ENCODE measurements at regions not wholly inside any gene's neighbourhood (a gene's known extent, or its start where the extent isn't known, plus 50 kb on each side); places are given as distances from the start of the nearest gene placed in this dataset.

- no peak overlapping the region for H3K27ac ChIP-seq (ENCODE audit: low read depth, low read length)
- no peak overlapping the region for H2AFZ ChIP-seq (ENCODE audit: low read depth, low read length, poor library complexity, severe bottlenecking)
- H3K4me1 ChIP-seq (ENCODE audit: control insufficient read depth in 1 of 2, insufficient read depth in 2 of 2, low read length in 2 of 2): no peaks in the 10 kb centered on the region
- no TSS peak for BruUV-seq (replicated peaks)
- no peaks in the 10 kb centered on the region for H3K27me3 ChIP-seq (ENCODE audit: insufficient read depth, low read length)
- H3K4me2 ChIP-seq (ENCODE audit: low read length): no peak overlapping the region
- H3K9ac ChIP-seq (ENCODE audit: low read length): no peak overlapping the region
- CTCF ChIA-PET: no interaction called here
- H3K9me3 ChIP-seq (ENCODE audit: control insufficient read depth in 1 of 2, insufficient read depth in 1 of 2, low read depth in 1 of 2, low read length in 2 of 2): no peaks in the 10 kb centered on the region
- H3K79me2 ChIP-seq (ENCODE audit: insufficient read depth, low read length): no peaks in the 10 kb centered on the region
- no peaks in the 10 kb centered on the region for H4K20me1 ChIP-seq (ENCODE audit: insufficient read depth)
- POLR2A ChIA-PET: no interaction called here
- TF ChIP-seq SIN3A (IDR thresholded peaks at IDR 0.05; ENCODE audit: low read depth): no peak
- no peak for TF ChIP-seq POLR2A (IDR thresholded peaks at IDR 0.05; ENCODE audit: borderline replicate concordance, extremely low read depth, insufficient read depth, insufficient read length)
- TF ChIP-seq, protein P1, sequence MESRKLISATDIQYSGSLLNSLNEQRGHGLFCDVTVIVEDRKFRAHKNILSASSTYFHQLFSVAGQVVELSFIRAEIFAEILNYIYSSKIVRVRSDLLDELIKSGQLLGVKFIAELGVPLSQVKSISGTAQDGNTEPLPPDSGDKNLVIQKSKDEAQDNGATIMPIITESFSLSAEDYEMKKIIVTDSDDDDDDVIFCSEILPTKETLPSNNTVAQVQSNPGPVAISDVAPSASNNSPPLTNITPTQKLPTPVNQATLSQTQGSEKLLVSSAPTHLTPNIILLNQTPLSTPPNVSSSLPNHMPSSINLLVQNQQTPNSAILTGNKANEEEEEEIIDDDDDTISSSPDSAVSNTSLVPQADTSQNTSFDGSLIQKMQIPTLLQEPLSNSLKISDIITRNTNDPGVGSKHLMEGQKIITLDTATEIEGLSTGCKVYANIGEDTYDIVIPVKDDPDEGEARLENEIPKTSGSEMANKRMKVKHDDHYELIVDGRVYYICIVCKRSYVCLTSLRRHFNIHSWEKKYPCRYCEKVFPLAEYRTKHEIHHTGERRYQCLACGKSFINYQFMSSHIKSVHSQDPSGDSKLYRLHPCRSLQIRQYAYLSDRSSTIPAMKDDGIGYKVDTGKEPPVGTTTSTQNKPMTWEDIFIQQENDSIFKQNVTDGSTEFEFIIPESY (IDR thresholded peaks at IDR 0.05; ENCODE audit: extremely low read depth, insufficient replicate concordance, low read length): no peak
- TF ChIP-seq ZNF274 (IDR thresholded peaks at IDR 0.05; ENCODE audit: low read depth, low read length): no peak
- TF ChIP-seq RAD21 (IDR thresholded peaks at IDR 0.05; ENCODE audit: low read depth): no peak
- TF ChIP-seq MAX (IDR thresholded peaks at IDR 0.05): no peak
- no peak for TF ChIP-seq ZFX (IDR thresholded peaks at IDR 0.05)
- TF ChIP-seq EZH2phosphoT487 (IDR thresholded peaks at IDR 0.05; ENCODE audit: borderline replicate concordance): no peak
- TF ChIP-seq FOSL1 (IDR thresholded peaks at IDR 0.05; ENCODE audit: low read depth): no peak
- TF ChIP-seq CEBPB (IDR thresholded peaks at IDR 0.05; ENCODE audit: low read depth): no peak
- TF ChIP-seq JUND (IDR thresholded peaks at IDR 0.05): no peak
- no peak for TF ChIP-seq SP1 (IDR thresholded peaks at IDR 0.05; ENCODE audit: low read depth)
- no peak for TF ChIP-seq EZH2 (IDR thresholded peaks at IDR 0.05)
- no peak for TF ChIP-seq TCF7L2 (IDR thresholded peaks at IDR 0.05; ENCODE audit: borderline replicate concordance, extremely low read depth, insufficient read depth, insufficient read length)
- TF ChIP-seq ATF3 (IDR thresholded peaks at IDR 0.05): no peak
- RAD21 ChIA-PET (ENCODE audit: low non-redundant PET in 1 of 2, low total read pairs in 2 of 2, uncharacterized antibody in 2 of 2, unreplicated experiment in 2 of 2): no interaction called here
- no peak for ATAC-seq
- no peaks in the 10 kb centered on the region for H3K36me3 ChIP-seq (ENCODE audit: control insufficient read depth in 1 of 2, insufficient read depth in 2 of 2, low read length in 2 of 2)
- H3K9me2 ChIP-seq (ENCODE audit: insufficient read depth): no peaks in the 10 kb centered on the region
- intact Hi-C loops (cut with micrococcal nuclease): no loop called here
- no peak for DNase-seq (ENCODE audit: low read depth, low spot score)
- H3K4me3 ChIP-seq (replicated peaks in 1 of 2; ENCODE audit: low read depth in 1 of 2, low read length in 2 of 2): no peak overlapping the region
These were observed 454.5 kb upstream of the ID4 start for GRCh38 chr6:19382676-19383075.
